B cell (primary cell): ENCODE measurements at regions not wholly inside any gene's neighbourhood (a gene's known extent, or its start where the extent isn't known, plus 50 kb on each side); places are given as distances from the start of the nearest gene placed in this dataset.

Experiments used
- ATAC-seq: fragments of 200-7000 bp; cut with Tn5 transposase; one replicate; pipeline ENCODE4 v1.10.0; 2021; ENCODE audit warnings: low read depth, mild to moderate bottlenecking, moderate number of reproducible peaks, moderate library complexity
- CTCF ChIA-PET: fragments of 350-600 bp; sonication (Branson Sonifier 250); formaldehyde crosslinking; loops from one replicate; lab custom pipeline; 2021; ENCODE audit warnings: antibody characterized with exemption, inconsistent platforms; lab: Charles Lee
- POLR2A ChIA-PET: fragments of 350-600 bp; sonication (Branson Sonifier 250); formaldehyde crosslinking; loops from one replicate; lab custom pipeline; 2021; ENCODE audit warnings: antibody characterized with exemption; lab: Charles Lee
- DNase-seq: peaks from one replicate; pipeline ENCODE4 v3.0.0; 2013
- H2AFZ ChIP-seq: 2 replicates; pipeline ENCODE4 v1.6.1; 2012; ENCODE audit warnings: mild to moderate bottlenecking, low read depth, low read length; ENCODE audit not compliant: insufficient read depth, poor library complexity, severe bottlenecking
- H3K27ac ChIP-seq, 2 donors: 1 replicate in 1 of 2; 2 replicates in 1 of 2; pipeline ENCODE4 v1.5.1; 2012 to 2013; ENCODE audit warnings: low read length in 2 of 2, mild to moderate bottlenecking in 2 of 2, moderate library complexity in 1 of 2
- H3K27me3 ChIP-seq, 4 experiments: fragments of 200-600 bp in 1 of 4; sonication (generic) in 1 of 4; replicated peaks in 1 of 4; 1 replicate in 2 of 4; 2 replicates in 2 of 4; pipeline versions ENCODE4 v1.6.1 to v1.7.0; 2013 to 2016; ENCODE audit warnings: low read length in 3 of 4, mild to moderate bottlenecking in 2 of 4, mixed read lengths in 1 of 4, moderate library complexity in 1 of 4; ENCODE audit not compliant: insufficient read depth in 4 of 4, control insufficient read depth in 3 of 4; ENCODE audit errors: control extremely low read depth in 1 of 4
- H3K36me3 ChIP-seq, 2 experiments: replicated peaks in 1 of 2; 1 replicate in 1 of 2; 2 replicates in 1 of 2; pipeline versions ENCODE4 v1.6.1 to v1.7.1; 2013; ENCODE audit warnings: low read length in 1 of 2; ENCODE audit not compliant: insufficient read depth in 2 of 2, control insufficient read depth in 1 of 2; ENCODE audit errors: control extremely low read depth in 1 of 2, extremely low read depth in 1 of 2
- H3K4me1 ChIP-seq, 2 donors: fragments of 200-600 bp in 1 of 2; sonication (generic) in 1 of 2; 1 replicate in 1 of 2; 2 replicates in 1 of 2; pipeline versions ENCODE4 v1.5.1 to v1.6.1; 2013 to 2017; ENCODE audit warnings: low read length in 2 of 2; ENCODE audit not compliant: control insufficient read depth in 2 of 2, insufficient read depth in 2 of 2
- H3K4me2 ChIP-seq: replicated peaks from 2 replicates; pipeline ENCODE3; 2012; ENCODE audit warnings: mild to moderate bottlenecking, low read depth, low read length; ENCODE audit not compliant: poor library complexity, severe bottlenecking
- H3K4me3 ChIP-seq, 5 experiments: fragments of 200-600 bp in 1 of 5; sonication (generic) in 1 of 5; 1 replicate in 3 of 5; 2 replicates in 2 of 5; pipeline versions ENCODE4 v1.5.1 to v1.7.0; 2011 to 2016; ENCODE audit warnings: low read length in 4 of 5, mild to moderate bottlenecking in 4 of 5, low read depth in 2 of 5, control low read depth in 1 of 5, moderate library complexity in 1 of 5; ENCODE audit not compliant: insufficient read depth in 1 of 5; ENCODE audit errors: control extremely low read depth in 1 of 5, extremely low read depth in 1 of 5
- H3K79me2 ChIP-seq: fragments of 200-600 bp; sonication (generic); one replicate; pipeline ENCODE4 v1.6.0; 2016; ENCODE audit warnings: low read length; ENCODE audit not compliant: control insufficient read depth, insufficient read depth
- H3K9ac ChIP-seq: fragments of 200-600 bp; sonication (generic); 2 replicates; pipeline ENCODE4 v1.6.1; 2017; ENCODE audit warnings: mild to moderate bottlenecking, low read length, moderate library complexity
- H3K9me3 ChIP-seq, 3 donors: one replicate each; pipeline versions ENCODE4 v1.6.1 to v1.7.1; 2013; ENCODE audit warnings: low read length in 2 of 3; ENCODE audit not compliant: control insufficient read depth in 2 of 3, insufficient read depth in 1 of 3; ENCODE audit errors: control extremely low read depth in 1 of 3
- H4K20me1 ChIP-seq: 2 replicates; pipeline ENCODE4 v1.6.0; 2012; ENCODE audit warnings: mild to moderate bottlenecking, low read length; ENCODE audit not compliant: insufficient read depth, control insufficient read depth, poor library complexity, severe bottlenecking
- H3K27ac Mint-ChIP-seq: one replicate; pipeline ENCODE4 v1.8.0; 2021; ENCODE audit warnings: mixed read lengths
- H3K27me3 Mint-ChIP-seq: one replicate; pipeline ENCODE4 v1.8.0; 2021; ENCODE audit warnings: mixed read lengths
- H3K4me1 Mint-ChIP-seq: one replicate; pipeline ENCODE4 v1.8.0; 2021; ENCODE audit warnings: mixed read lengths
- H3K4me3 Mint-ChIP-seq: one replicate; pipeline ENCODE4 v1.8.0; 2021; ENCODE audit warnings: mixed read lengths
- H3K9me3 Mint-ChIP-seq: one replicate; pipeline ENCODE4 v1.8.0; 2022; ENCODE audit warnings: mixed read lengths; ENCODE audit not compliant: insufficient read depth
- EZH2 ChIP-seq: IDR thresholded peaks from 2 replicates; pipeline ENCODE4 v1.6.1; 2012; ENCODE audit warnings: borderline replicate concordance, low read depth, mild to moderate bottlenecking, moderate library complexity, low read length; ENCODE audit not compliant: insufficient read depth, poor library complexity, severe bottlenecking
- WGBS: methylation state at CpG from one replicate; pipeline ENCODE4 v1.1.5; 2013; ENCODE audit warnings: missing lambda C conversion rate; ENCODE audit not compliant: insufficient coverage; 5-methylcytosine and 5-hydroxymethylcytosine counted together
- intact Hi-C: fragments of 100-400 bp; cut with micrococcal nuclease; formaldehyde crosslinking; loops from one replicate; pipeline ENCODE4 v1.10.0; 2022
- TF ChIP-seq, protein P1 (sequence below): fragments of 200-600 bp; IDR thresholded peaks from one replicate; pipeline ENCODE4 v1.8.0; 2022; ENCODE audit warnings: antibody characterized with exemption, mild to moderate bottlenecking

DNA sequence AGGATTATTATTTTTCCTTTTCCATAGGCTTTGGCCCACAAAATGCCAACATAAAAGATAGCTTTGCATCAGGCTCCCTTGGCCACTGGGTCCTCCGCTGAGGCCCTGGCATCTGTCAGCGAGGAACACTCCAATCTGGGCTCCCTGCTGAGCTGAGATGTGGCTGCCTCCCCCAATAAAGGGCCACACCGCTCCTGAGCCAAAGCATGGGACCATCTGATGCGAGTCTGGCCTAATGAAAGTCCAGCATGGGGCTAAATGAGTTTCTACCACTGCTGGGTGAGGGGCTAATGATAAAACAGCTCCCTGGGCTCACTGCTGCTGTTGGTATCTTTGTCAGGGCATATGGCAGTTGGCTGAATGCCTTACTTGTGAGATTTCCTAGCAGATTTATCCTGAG is 817.5 kb upstream of the SLC35B3 start:
- no peak overlapping the region for H2AFZ ChIP-seq
- CTCF ChIA-PET: interaction anchor here (0.5 kb wide), 1 partner anchor 26 kb away, joined by 3 read pairs; no protein-coding TSS in a partner anchor
- no peak overlapping the region for H3K4me2 ChIP-seq
- POLR2A ChIA-PET: no interaction called here
- no peak for TF ChIP-seq EZH2
- TF ChIP-seq, protein P1, sequence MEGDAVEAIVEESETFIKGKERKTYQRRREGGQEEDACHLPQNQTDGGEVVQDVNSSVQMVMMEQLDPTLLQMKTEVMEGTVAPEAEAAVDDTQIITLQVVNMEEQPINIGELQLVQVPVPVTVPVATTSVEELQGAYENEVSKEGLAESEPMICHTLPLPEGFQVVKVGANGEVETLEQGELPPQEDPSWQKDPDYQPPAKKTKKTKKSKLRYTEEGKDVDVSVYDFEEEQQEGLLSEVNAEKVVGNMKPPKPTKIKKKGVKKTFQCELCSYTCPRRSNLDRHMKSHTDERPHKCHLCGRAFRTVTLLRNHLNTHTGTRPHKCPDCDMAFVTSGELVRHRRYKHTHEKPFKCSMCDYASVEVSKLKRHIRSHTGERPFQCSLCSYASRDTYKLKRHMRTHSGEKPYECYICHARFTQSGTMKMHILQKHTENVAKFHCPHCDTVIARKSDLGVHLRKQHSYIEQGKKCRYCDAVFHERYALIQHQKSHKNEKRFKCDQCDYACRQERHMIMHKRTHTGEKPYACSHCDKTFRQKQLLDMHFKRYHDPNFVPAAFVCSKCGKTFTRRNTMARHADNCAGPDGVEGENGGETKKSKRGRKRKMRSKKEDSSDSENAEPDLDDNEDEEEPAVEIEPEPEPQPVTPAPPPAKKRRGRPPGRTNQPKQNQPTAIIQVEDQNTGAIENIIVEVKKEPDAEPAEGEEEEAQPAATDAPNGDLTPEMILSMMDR: no peak
- no peak overlapping the region for H3K27ac ChIP-seq
- no peak overlapping the region for H3K4me3 ChIP-seq
- H3K36me3 ChIP-seq: no peaks in the 10 kb centered on the region
- H3K9me3 Mint-ChIP-seq: no peaks in the 10 kb centered on the region
- H3K4me1 Mint-ChIP-seq: no peaks in the 10 kb centered on the region
- H3K79me2 ChIP-seq: no peaks in the 10 kb centered on the region
- no peaks in the 10 kb centered on the region for H4K20me1 ChIP-seq
- no peak for ATAC-seq
- no peaks in the 10 kb centered on the region for H3K27me3 Mint-ChIP-seq
- H3K27ac Mint-ChIP-seq: no peak overlapping the region
- no peaks in the 10 kb centered on the region for H3K27me3 ChIP-seq
- no peak overlapping the region for H3K9ac ChIP-seq
- DNase-seq: no peak
- 65% methylated on average over 4 of the region's 4 CpGs for WGBS
- no peaks in the 10 kb centered on the region for H3K4me1 ChIP-seq
- no peak overlapping the region for H3K4me3 Mint-ChIP-seq
- intact Hi-C loops: no loop called here
- H3K9me3 ChIP-seq: no peaks in the 10 kb centered on the region

DNA sequence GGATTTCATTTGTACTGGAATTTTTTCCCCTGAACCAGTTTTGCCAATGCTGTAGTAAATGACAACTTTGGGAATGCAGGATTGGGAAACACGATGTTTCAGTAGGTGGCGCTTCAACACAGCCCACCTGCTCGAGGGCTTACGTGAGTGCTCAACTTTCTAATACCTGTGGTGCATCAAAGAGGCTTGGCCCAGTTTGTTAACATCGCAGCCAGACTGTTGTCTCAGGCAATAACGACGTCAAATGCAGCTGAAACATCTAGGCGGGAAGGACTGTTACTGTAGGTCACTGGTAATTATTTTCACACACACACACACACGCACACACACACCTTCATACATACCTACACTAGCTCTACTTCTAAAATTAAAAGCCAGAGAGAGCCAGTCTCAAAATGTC is 815.5 kb upstream of the SLC35B3 start:
- intact Hi-C loops: no loop called here
- H3K9me3 Mint-ChIP-seq: no peaks in the 10 kb centered on the region
- DNase-seq: no peak
- no peak overlapping the region for H3K4me3 Mint-ChIP-seq
- Histone ChIP-seq H3K27me3 (no peaks in the 10 kb centered on the region), H3K4me3 (no peak overlapping the region), H3K79me2 (no peaks in the 10 kb centered on the region), H3K36me3 (no peaks in the 10 kb centered on the region), H4K20me1 (no peaks in the 10 kb centered on the region), H3K9ac (no peak overlapping the region), H2AFZ (no peak overlapping the region), H3K4me1 (no peaks in the 10 kb centered on the region), H3K27ac (no peak overlapping the region), H3K9me3 (no peaks in the 10 kb centered on the region), H3K4me2 (no peak overlapping the region)
- WGBS: 21% methylated on average over 5 of the region's 9 CpGs
- H3K4me1 Mint-ChIP-seq: no peaks in the 10 kb centered on the region
- ChIA-PET POLR2A (no interaction called here), CTCF (no interaction called here)
- H3K27ac Mint-ChIP-seq: no peak overlapping the region
- ATAC-seq: no peak
- no peaks in the 10 kb centered on the region for H3K27me3 Mint-ChIP-seq
- TF ChIP-seq, protein P1: no peak
- no peak for TF ChIP-seq EZH2
